CD14-positive monocyte (primary cell): ENCODE measurements at regions not wholly inside any gene's neighbourhood (a gene's known extent, or its start where the extent isn't known, plus 50 kb on each side); places are given as distances from the start of the nearest gene placed in this dataset.

Experiments
- DNase-seq, 3 donors: peaks; one replicate each; pipeline ENCODE4 v3.0.0-alpha.2; 2011 to 2022
- H2AFZ ChIP-seq: 2 replicates; pipeline ENCODE4 v1.6.0; 2012; ENCODE audit warnings: mild to moderate bottlenecking, low read depth, low read length, inconsistent platforms; ENCODE audit not compliant: insufficient read depth, poor library complexity, severe bottlenecking
- H3K27ac ChIP-seq, 2 donors: 1 replicate in 1 of 2; 2 replicates in 1 of 2; pipeline ENCODE4 v1.5.1; 2012 to 2013; ENCODE audit warnings: low read length in 2 of 2, control low read depth in 1 of 2, inconsistent platforms in 1 of 2, low read depth in 1 of 2, mild to moderate bottlenecking in 1 of 2
- H3K27me3 ChIP-seq, 2 donors: one replicate each; pipeline versions ENCODE4 v1.6.0 to v1.6.1; 2011 to 2013; ENCODE audit warnings: low read length in 2 of 2; ENCODE audit not compliant: control insufficient read depth in 2 of 2, insufficient read depth in 2 of 2
- H3K36me3 ChIP-seq, 2 donors: replicated peaks in 1 of 2; 1 replicate in 1 of 2; 2 replicates in 1 of 2; pipeline versions ENCODE4 v1.5.1 to v1.6.1; 2012 to 2013; ENCODE audit warnings: low read length in 2 of 2, control low read depth in 1 of 2, inconsistent platforms in 1 of 2, mild to moderate bottlenecking in 1 of 2; ENCODE audit not compliant: insufficient read depth in 2 of 2, control insufficient read depth in 1 of 2
- H3K4me1 ChIP-seq, 2 donors: 1 replicate in 1 of 2; 2 replicates in 1 of 2; pipeline versions ENCODE4 v1.5.1 to v1.6.1; 2012 to 2013; ENCODE audit warnings: low read length in 2 of 2, control low read depth in 1 of 2, inconsistent platforms in 1 of 2, mild to moderate bottlenecking in 1 of 2, moderate library complexity in 1 of 2; ENCODE audit not compliant: insufficient read depth in 2 of 2, control insufficient read depth in 1 of 2
- H3K4me2 ChIP-seq: replicated peaks from 2 replicates; pipeline ENCODE3; 2012; ENCODE audit warnings: low read length, moderate library complexity, mild to moderate bottlenecking; ENCODE audit not compliant: poor library complexity, severe bottlenecking; ENCODE audit errors: extremely low read depth
- H3K4me3 ChIP-seq, 3 experiments: fragments of 200-600 bp in 1 of 3; sonication (generic) in 1 of 3; replicated peaks in 1 of 3; 1 replicate in 2 of 3; 2 replicates in 1 of 3; pipeline ENCODE4 v1.5.1; 2011 to 2013; ENCODE audit warnings: low read length in 3 of 3, mild to moderate bottlenecking in 3 of 3, control low read depth in 2 of 3, low read depth in 2 of 3, inconsistent platforms in 1 of 3, moderate library complexity in 1 of 3
- H3K79me2 ChIP-seq: 2 replicates; pipeline ENCODE4 v1.6.0; 2012; ENCODE audit warnings: mild to moderate bottlenecking, control low read depth, inconsistent platforms, low read length, moderate library complexity; ENCODE audit not compliant: insufficient read depth
- H3K9ac ChIP-seq: 2 replicates; pipeline ENCODE4 v1.6.0; 2017; ENCODE audit warnings: low read length, mild to moderate bottlenecking; ENCODE audit not compliant: insufficient read depth, poor library complexity, severe bottlenecking
- H3K9me3 ChIP-seq, 2 donors: replicated peaks in 1 of 2; 1 replicate in 1 of 2; 2 replicates in 1 of 2; pipeline versions ENCODE4 v1.5.1 to v1.6.1; 2012 to 2013; ENCODE audit warnings: low read length in 2 of 2, control low read depth in 1 of 2; ENCODE audit not compliant: control insufficient read depth in 1 of 2, insufficient read depth in 1 of 2
- H4K20me1 ChIP-seq: 2 replicates; pipeline ENCODE4 v1.6.0; 2012; ENCODE audit warnings: mild to moderate bottlenecking, low read length, control low read depth, moderate library complexity; ENCODE audit not compliant: insufficient read depth
- H3K27ac Mint-ChIP-seq, 7 donors: one replicate each; pipeline ENCODE4 v1.8.0; 2020; ENCODE audit warnings: mild to moderate bottlenecking in 7 of 7, mixed read lengths in 7 of 7, moderate library complexity in 6 of 7, inconsistent platforms in 2 of 7
- H3K27me3 Mint-ChIP-seq, 3 donors: one replicate each; pipeline ENCODE4 v1.8.0; 2021 to 2022; ENCODE audit warnings: low read depth in 3 of 3, mild to moderate bottlenecking in 3 of 3, mixed read lengths in 3 of 3, moderate library complexity in 3 of 3, inconsistent platforms in 1 of 3
- H3K36me3 Mint-ChIP-seq, 2 donors: one replicate each; pipeline ENCODE4 v1.8.0; 2020; ENCODE audit warnings: mixed read lengths in 2 of 2, inconsistent platforms in 1 of 2, mild to moderate bottlenecking in 1 of 2
- H3K4me1 Mint-ChIP-seq: one replicate; pipeline ENCODE4 v1.8.0; 2020; ENCODE audit warnings: mild to moderate bottlenecking, mixed read lengths
- H3K4me3 Mint-ChIP-seq, 2 donors: one replicate each; pipeline ENCODE4 v1.8.0; 2020; ENCODE audit warnings: mild to moderate bottlenecking in 2 of 2, mixed read lengths in 2 of 2, moderate library complexity in 1 of 2
- H3K9me3 Mint-ChIP-seq, 7 donors: one replicate each; pipeline ENCODE4 v1.8.0; 2020 to 2022; ENCODE audit warnings: mixed read lengths in 7 of 7, mild to moderate bottlenecking in 6 of 7, moderate library complexity in 6 of 7, inconsistent platforms in 2 of 7
- WGBS: methylation state at CpG from one replicate; pipeline ENCODE4 v1.1.5; 2013; ENCODE audit warnings: missing lambda C conversion rate; ENCODE audit not compliant: insufficient coverage; 5-methylcytosine and 5-hydroxymethylcytosine counted together
- intact Hi-C, 2 donors: fragments of 100-400 bp; cut with micrococcal nuclease; formaldehyde crosslinking; loops; one replicate each; pipeline versions ENCODE4 v1.15.0 to v1.15.1; 2023
- TF ChIP-seq, protein P1 (sequence below): fragments of 200-600 bp; IDR thresholded peaks from one replicate; pipeline ENCODE4 v1.8.0; 2022; ENCODE audit warnings: antibody characterized with exemption, mild to moderate bottlenecking

GRCh38 chr17:5794385-5794784, 210.1 kb upstream of the NLRP1 start:
- no peak overlapping the region for H2AFZ ChIP-seq
- intact Hi-C loops: no loop called here
- H3K4me1 ChIP-seq: no peaks in the 10 kb centered on the region
- no peaks in the 10 kb centered on the region for H3K79me2 ChIP-seq
- no peak overlapping the region for H3K27ac ChIP-seq
- Mint-ChIP-seq H3K36me3 (no peaks in the 10 kb centered on the region), H3K4me3 (no peak overlapping the region), H3K9me3 (peaks cover 7 to 21% (median 13%) of the 10 kb centered on the region in 7 donors), H3K27me3 (peaks cover 0 to 14% (median 8%) of the 10 kb centered on the region in 3 donors), H3K27ac (no peak overlapping the region), H3K4me1 (no peaks in the 10 kb centered on the region)
- TF ChIP-seq, protein P1, sequence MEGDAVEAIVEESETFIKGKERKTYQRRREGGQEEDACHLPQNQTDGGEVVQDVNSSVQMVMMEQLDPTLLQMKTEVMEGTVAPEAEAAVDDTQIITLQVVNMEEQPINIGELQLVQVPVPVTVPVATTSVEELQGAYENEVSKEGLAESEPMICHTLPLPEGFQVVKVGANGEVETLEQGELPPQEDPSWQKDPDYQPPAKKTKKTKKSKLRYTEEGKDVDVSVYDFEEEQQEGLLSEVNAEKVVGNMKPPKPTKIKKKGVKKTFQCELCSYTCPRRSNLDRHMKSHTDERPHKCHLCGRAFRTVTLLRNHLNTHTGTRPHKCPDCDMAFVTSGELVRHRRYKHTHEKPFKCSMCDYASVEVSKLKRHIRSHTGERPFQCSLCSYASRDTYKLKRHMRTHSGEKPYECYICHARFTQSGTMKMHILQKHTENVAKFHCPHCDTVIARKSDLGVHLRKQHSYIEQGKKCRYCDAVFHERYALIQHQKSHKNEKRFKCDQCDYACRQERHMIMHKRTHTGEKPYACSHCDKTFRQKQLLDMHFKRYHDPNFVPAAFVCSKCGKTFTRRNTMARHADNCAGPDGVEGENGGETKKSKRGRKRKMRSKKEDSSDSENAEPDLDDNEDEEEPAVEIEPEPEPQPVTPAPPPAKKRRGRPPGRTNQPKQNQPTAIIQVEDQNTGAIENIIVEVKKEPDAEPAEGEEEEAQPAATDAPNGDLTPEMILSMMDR: no peak
- H3K36me3 ChIP-seq: no peaks in the 10 kb centered on the region
- peaks cover 0 to 2% of the 10 kb centered on the region in 2 donors for H3K27me3 ChIP-seq
- no peaks in the 10 kb centered on the region for H4K20me1 ChIP-seq
- H3K4me3 ChIP-seq: no peak overlapping the region
- no peak overlapping the region for H3K9ac ChIP-seq
- DNase-seq: no peak
- H3K4me2 ChIP-seq: no peak overlapping the region
- WGBS: 100% methylated on average over 2 of the region's 7 CpGs
- peaks cover 7 to 18% of the 10 kb centered on the region in 2 donors for H3K9me3 ChIP-seq

- no peak for DNase-seq
- H3K4me3 ChIP-seq: no peak overlapping the region
- no peak overlapping the region for H3K27ac ChIP-seq
- peaks cover 7 to 21% (median 13%) of the 10 kb centered on the region in 7 donors for H3K9me3 Mint-ChIP-seq
- H3K9me3 ChIP-seq: peaks cover 7 to 18% of the 10 kb centered on the region in 2 donors
- H4K20me1 ChIP-seq: no peaks in the 10 kb centered on the region
- H3K4me2 ChIP-seq: no peak overlapping the region
- H3K4me3 Mint-ChIP-seq: no peak overlapping the region
- no peak overlapping the region for H3K9ac ChIP-seq
- TF ChIP-seq, protein P1: no peak
- H3K36me3 ChIP-seq: no peaks in the 10 kb centered on the region
- 92% methylated on average over 2 of the region's 6 CpGs for WGBS
- no peaks in the 10 kb centered on the region for H3K4me1 ChIP-seq
- intact Hi-C loops: no loop called here
- peaks cover 0 to 2% of the 10 kb centered on the region in 2 donors for H3K27me3 ChIP-seq
- H3K27me3 Mint-ChIP-seq: peaks cover 1 to 9% (median 7%) of the 10 kb centered on the region in 3 donors
- no peak overlapping the region for H2AFZ ChIP-seq
- H3K36me3 Mint-ChIP-seq: no peaks in the 10 kb centered on the region
- H3K4me1 Mint-ChIP-seq: no peaks in the 10 kb centered on the region
- H3K79me2 ChIP-seq: no peaks in the 10 kb centered on the region
- H3K27ac Mint-ChIP-seq: no peak overlapping the region
Measured at GRCh38 chr17:5794881-5795506, 210.7 kb upstream of the NLRP1 start.
